ENCODE measurements at regions not wholly inside any gene's neighbourhood (a gene's known extent, or its start where the extent isn't known, plus 50 kb on each side); places are given as distances from the start of the nearest gene placed in this dataset.

- Histone ChIP-seq H3K36me3 (replicated peaks in 1 of 2; ENCODE audit: control insufficient read depth in 1 of 2, insufficient read depth in 2 of 2, low read length in 2 of 2) (no peaks in the 10 kb centered on the region), H3K9me3 (replicated peaks in 1 of 2; ENCODE audit: control insufficient read depth in 1 of 2, insufficient read depth in 1 of 2, low read length in 2 of 2) (no peaks in the 10 kb centered on the region), H3K79me2 (ENCODE audit: insufficient read depth, low read length) (no peaks in the 10 kb centered on the region), H3K4me3 (replicated peaks in 1 of 3; ENCODE audit: low read depth in 2 of 3, low read length in 3 of 3) (no peak overlapping the region), H3K4me1 (ENCODE audit: control insufficient read depth in 1 of 2, insufficient read depth in 2 of 2, low read length in 2 of 2) (no peaks in the 10 kb centered on the region), H3K27me3 (ENCODE audit: control insufficient read depth in 2 of 2, insufficient read depth in 2 of 2, low read length in 2 of 2) (no peaks in the 10 kb centered on the region), H3K4me2 (replicated peaks; ENCODE audit: extremely low read depth, low read length, poor library complexity, severe bottlenecking) (no peak overlapping the region), H2AFZ (ENCODE audit: insufficient read depth, low read depth, low read length, poor library complexity, severe bottlenecking) (no peak overlapping the region), H4K20me1 (ENCODE audit: insufficient read depth, low read length) (no peaks in the 10 kb centered on the region), H3K9ac (ENCODE audit: insufficient read depth, low read length, poor library complexity, severe bottlenecking) (no peak overlapping the region), H3K27ac (ENCODE audit: low read depth in 1 of 2, low read length in 2 of 2) (no peak overlapping the region)
- TF ChIP-seq, protein P1, sequence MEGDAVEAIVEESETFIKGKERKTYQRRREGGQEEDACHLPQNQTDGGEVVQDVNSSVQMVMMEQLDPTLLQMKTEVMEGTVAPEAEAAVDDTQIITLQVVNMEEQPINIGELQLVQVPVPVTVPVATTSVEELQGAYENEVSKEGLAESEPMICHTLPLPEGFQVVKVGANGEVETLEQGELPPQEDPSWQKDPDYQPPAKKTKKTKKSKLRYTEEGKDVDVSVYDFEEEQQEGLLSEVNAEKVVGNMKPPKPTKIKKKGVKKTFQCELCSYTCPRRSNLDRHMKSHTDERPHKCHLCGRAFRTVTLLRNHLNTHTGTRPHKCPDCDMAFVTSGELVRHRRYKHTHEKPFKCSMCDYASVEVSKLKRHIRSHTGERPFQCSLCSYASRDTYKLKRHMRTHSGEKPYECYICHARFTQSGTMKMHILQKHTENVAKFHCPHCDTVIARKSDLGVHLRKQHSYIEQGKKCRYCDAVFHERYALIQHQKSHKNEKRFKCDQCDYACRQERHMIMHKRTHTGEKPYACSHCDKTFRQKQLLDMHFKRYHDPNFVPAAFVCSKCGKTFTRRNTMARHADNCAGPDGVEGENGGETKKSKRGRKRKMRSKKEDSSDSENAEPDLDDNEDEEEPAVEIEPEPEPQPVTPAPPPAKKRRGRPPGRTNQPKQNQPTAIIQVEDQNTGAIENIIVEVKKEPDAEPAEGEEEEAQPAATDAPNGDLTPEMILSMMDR (IDR thresholded peaks at IDR 0.05): no peak
- DNase-seq: no peak
- H3K36me3 Mint-ChIP-seq: no peaks in the 10 kb centered on the region
- 100% methylated on average over 2 of the region's 5 CpGs for WGBS (ENCODE audit: insufficient coverage)
- no peaks in the 10 kb centered on the region for H3K4me1 Mint-ChIP-seq
- peak overlapping the region in 1 of 2 donors; percentile 40 for H3K4me3 Mint-ChIP-seq
- H3K27ac Mint-ChIP-seq: no peak overlapping the region
- H3K27me3 Mint-ChIP-seq (ENCODE audit: low read depth in 3 of 3): peaks cover 0 to 1% (median 0%) of the 10 kb centered on the region in 3 donors
- H3K9me3 Mint-ChIP-seq: peaks cover 0 to 4% (median 0%) of the 10 kb centered on the region in 7 donors
- intact Hi-C loops (cut with micrococcal nuclease): no loop called here
Observed at GRCh38 chr4:165627548-165627947, 245.5 kb upstream of the TLL1 start.

GRCh38 chr4:165628572-165628971 is 244.5 kb upstream of the TLL1 start:
- Histone ChIP-seq H3K4me3 (replicated peaks in 1 of 3; ENCODE audit: low read depth in 2 of 3, low read length in 3 of 3) (no peak overlapping the region), H3K9me3 (replicated peaks in 1 of 2; ENCODE audit: control insufficient read depth in 1 of 2, insufficient read depth in 1 of 2, low read length in 2 of 2) (no peaks in the 10 kb centered on the region), H3K36me3 (replicated peaks in 1 of 2; ENCODE audit: control insufficient read depth in 1 of 2, insufficient read depth in 2 of 2, low read length in 2 of 2) (no peaks in the 10 kb centered on the region), H3K4me2 (replicated peaks; ENCODE audit: extremely low read depth, low read length, poor library complexity, severe bottlenecking) (no peak overlapping the region), H2AFZ (ENCODE audit: insufficient read depth, low read depth, low read length, poor library complexity, severe bottlenecking) (no peak overlapping the region), H4K20me1 (ENCODE audit: insufficient read depth, low read length) (no peaks in the 10 kb centered on the region), H3K27ac (ENCODE audit: low read depth in 1 of 2, low read length in 2 of 2) (no peak overlapping the region), H3K27me3 (ENCODE audit: control insufficient read depth in 2 of 2, insufficient read depth in 2 of 2, low read length in 2 of 2) (no peaks in the 10 kb centered on the region), H3K4me1 (ENCODE audit: control insufficient read depth in 1 of 2, insufficient read depth in 2 of 2, low read length in 2 of 2) (no peaks in the 10 kb centered on the region), H3K9ac (ENCODE audit: insufficient read depth, low read length, poor library complexity, severe bottlenecking) (no peak overlapping the region), H3K79me2 (ENCODE audit: insufficient read depth, low read length) (no peaks in the 10 kb centered on the region)
- no peak overlapping the region for H3K27ac Mint-ChIP-seq
- peaks cover 0 to 1% (median 0%) of the 10 kb centered on the region in 3 donors for H3K27me3 Mint-ChIP-seq (ENCODE audit: low read depth in 3 of 3)
- intact Hi-C loops (cut with micrococcal nuclease): no loop called here
- no peaks in the 10 kb centered on the region for H3K4me1 Mint-ChIP-seq
- H3K9me3 Mint-ChIP-seq: peaks cover 0 to 4% (median 0%) of the 10 kb centered on the region in 7 donors
- no peak overlapping the region for H3K4me3 Mint-ChIP-seq
- WGBS (ENCODE audit: insufficient coverage): no CpG with 5 or more reads among the region's 3 CpGs
- no peaks in the 10 kb centered on the region for H3K36me3 Mint-ChIP-seq
- no peak for DNase-seq
- TF ChIP-seq, protein P1 (IDR thresholded peaks at IDR 0.05): no peak

All from CD14-positive monocyte (primary cell).